ENCODE measurements at regions not wholly inside any gene's neighbourhood (a gene's known extent, or its start where the extent isn't known, plus 50 kb on each side); places are given as distances from the start of the nearest gene placed in this dataset.

- no peak for DNase-seq
Measured at GRCh38 chr3:46146548-46146947, 61.6 kb downstream of the CCR1 start.

GRCh38 chr3:46146021-46146420 is 62.1 kb downstream of the CCR1 start:
- no peak for DNase-seq

DNA sequence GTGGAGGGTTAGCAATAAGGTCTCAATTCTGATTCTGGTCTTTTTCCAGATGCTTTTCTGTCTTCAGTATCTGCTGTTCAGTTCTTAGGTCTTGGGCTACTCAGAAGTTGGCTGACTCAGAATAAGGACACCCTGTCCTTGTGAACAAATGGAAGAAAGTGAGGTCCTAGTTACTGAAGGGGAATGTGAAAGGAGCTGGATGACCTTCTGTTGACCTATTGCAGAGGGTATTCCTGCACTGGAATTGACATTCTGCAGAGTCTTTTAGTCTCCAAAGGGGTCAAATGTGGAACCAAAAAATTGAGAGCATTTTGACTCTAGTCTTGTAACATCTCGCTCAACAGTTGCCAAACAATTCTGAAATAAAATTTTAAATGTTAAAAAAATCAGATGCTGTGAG is 63.0 kb downstream of the CCR1 start:
- DNase-seq = peak; percentile 27

GRCh38 chr3:46143951-46144473 is 64.1 kb downstream of the CCR1 start:
- peak; percentile 75 for DNase-seq

GRCh38 chr3:46141813-46142212 is 66.3 kb downstream of the CCR1 start:
- peak; percentile 58 for DNase-seq

DNA sequence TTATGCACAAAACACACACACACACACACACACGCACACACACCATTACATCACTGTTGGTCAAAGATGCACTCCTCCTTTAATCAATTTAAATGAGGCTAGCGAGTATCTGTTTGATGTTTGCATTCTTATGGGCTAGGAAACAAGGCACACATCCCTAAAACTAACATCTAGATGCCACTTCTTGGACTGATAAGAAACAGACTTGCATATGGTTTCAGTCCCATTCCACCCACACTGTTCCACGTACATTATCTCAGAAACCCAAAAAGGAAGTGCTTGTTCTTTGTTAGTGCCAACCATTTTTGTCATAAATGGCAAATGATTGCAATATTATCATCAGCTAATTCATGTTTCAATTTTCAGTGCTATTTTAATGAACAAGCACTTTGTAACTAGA is 69.5 kb downstream of the CCR1 start:
- peak; percentile 43 for DNase-seq

DNA sequence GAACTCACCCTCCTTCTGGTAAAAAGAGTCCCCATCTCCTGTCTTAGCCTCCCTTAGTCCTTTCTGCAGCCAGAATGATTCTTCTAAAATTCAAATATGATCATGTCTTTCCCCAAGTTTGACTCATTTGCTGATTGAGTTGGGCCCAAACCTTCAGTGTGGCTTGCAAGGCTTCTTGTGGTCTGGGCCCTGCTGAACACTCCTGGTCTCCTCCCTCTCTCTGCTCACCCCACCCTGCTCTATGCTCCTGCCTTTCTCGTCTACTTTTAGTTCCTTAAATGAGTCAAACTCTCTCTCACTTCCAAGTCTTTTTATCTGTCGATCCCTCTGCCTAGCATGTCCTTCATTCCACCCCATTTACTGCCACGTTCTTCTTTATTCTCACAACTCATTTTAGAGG is 72.6 kb downstream of the CCR1 start:
- peak; percentile 74 for DNase-seq

- no peak for DNase-seq
Measured at GRCh38 chr3:46133285-46133684, 74.8 kb downstream of the CCR1 start.

- peak; percentile 57 for DNase-seq
Measured at GRCh38 chr3:46132565-46132964, 75.5 kb downstream of the CCR1 start.

GRCh38 chr3:46131884-46132450 is 76.1 kb downstream of the CCR1 start:
- DNase-seq = no peak

- DNase-seq = peak; percentile 81
Measured at GRCh38 chr3:46130631-46131310, 77.3 kb downstream of the CCR1 start.

DNA sequence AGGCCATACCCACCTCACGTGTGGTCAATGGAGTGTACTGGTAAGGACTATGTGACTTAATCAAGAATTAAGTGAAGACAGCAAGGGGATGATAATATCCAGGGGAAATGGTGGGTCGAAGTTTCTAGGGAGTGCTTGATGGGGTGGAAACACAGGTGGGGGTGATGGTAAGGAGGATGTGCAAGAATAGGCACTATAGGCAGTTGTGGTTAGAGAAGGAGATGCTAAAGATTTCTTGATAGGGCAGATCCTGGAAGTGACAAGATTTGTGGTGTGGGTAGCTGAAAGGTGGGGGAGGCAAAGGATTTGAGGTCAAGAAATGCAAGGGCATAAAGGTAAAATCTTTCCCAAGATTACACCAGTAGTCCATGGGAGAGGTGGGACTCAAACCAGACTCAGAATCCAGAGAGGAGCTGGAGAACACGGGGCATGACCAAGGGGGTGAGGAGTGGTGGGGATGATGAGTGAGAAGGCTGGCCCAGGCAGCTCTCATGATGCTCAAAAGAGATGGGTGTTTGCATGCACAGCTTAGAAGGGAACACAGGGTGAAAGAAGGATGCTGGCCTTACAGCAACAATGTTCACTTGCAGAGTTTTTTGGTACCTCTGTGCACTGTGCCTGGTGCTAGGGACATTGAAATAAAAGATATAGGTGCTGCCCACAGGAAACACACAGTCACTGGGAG is 78.4 kb downstream of the CCR1 start:
- DNase-seq = no peak

DNA sequence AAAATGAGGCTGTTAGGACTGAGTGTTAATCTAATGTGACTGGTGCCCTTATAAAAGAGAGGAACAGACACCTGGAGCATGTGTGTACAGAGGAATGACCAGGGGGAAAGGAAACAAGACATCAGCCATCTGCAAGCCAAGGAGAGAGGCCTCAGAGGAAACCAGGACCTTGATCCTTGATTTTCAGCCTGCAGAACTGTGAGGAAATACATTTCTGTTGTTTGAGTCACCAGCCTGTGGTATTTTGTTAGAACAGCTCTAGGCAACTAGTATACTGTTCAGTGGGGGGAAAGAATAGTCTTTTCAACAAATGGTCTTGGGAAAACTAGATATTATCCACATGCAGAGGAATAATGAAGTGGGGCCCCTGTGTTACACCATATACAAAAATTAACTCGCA is 80.6 kb downstream of the CCR1 start:
- peak; percentile 37 for DNase-seq

DNA sequence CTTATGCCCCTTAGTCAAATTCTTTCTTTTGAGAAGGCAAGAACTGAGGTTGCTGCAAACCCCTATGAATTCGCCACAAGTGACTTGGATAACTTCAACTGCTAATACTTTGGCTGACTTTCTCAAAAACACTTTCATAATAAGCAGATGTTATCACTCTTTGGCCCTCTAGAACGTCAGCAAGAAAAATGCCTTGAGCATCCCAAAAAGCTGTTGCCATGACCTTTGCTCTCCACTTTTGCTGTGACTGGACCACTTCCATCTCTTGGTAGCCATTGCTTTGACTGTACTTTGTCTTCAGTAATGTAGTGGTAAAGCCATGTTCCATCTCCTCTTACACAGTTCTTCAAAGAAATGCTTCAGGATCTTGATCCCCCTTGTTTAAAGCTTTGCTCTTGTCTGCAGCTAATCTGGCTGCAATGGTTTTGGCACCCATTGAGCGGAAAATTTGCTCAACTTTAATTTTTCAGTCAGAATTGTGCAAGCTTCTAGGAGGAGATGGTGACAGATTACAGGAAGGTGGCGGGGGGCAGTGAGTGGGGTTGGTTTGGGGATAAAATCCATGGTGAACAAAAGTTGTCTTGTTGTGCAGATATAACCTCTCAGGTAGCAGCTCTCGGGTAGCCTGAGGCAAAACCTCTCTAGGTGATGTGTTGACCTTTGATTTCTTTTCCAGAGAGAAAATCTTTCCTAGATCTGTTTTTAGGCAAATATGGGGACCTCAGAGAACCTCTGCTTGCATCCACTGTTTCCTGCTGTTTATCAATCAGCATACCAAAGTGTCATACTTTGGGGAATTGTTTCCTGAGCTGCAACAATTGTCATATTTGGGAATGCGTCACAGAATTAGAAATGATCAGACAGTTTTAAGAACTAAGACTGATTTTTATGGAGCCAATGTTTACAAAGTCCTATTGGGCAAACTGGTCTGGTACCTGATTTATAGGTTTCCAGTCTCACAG is 83.6 kb downstream of the CCR1 start:
- no peak for DNase-seq

- DNase-seq = no peak
Measured at GRCh38 chr3:46123646-46124045, 84.5 kb downstream of the CCR1 start.

DNA sequence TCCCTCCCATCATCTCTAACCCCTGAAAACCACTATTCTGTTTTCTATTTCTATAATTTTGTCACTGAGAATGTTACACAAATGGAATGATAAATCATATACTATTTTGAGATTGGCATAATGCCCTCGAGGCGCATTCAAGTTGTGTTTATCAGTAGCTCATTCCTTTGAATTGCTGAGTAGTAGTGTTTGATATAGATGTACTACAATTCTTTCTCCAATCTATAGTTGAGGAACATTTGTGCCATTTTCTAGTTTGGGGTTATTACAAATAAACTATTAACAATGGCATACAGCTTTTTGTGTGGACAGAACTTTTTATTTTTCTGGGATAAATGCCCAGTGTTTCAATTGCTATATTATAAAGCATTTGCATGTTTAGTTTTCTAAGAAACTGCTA is 86.0 kb downstream of the CCR1 start:
- DNase-seq = no peak

DNA sequence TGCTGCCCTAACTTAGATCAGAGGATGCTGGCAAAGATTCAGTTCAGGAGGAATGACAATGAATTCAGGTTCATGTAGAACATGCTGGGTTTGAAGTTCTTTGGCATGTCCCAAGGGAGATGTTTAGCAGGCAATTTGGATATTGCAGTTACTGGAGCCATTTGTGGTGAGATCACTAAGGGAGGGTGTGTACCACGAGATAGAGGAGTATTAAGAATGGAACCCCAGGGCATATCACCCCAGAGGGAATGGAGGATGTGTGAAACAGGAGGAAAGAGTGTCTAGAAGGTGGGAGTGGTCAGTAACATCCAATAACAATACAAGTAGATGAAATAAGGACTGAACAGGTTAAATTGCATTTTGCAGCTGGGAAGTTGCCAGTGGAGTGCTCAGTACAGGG is 87.1 kb downstream of the CCR1 start:
- DNase-seq = no peak

- DNase-seq = no peak
Measured at GRCh38 chr3:46119709-46120498, 88.2 kb downstream of the CCR1 start.

DNA sequence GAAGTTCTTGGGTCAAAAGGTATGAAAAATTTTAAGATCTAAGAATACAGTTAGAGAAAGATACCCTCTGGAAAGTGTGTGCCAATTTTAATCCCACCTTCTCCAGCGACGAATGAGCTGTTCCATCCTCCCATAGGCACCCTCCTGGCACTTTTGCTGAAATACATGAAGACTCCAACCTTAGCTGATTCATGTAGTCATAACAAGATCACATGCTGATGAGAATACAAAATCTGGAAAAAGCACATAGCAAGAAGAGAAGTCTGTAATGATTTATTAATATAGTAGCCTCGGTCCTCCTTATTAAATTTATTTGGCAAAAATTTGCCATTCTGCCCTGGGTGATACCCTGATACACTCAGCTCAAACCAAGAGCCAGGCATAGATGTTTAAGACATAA is 88.9 kb downstream of the CCR1 start:
- no peak for DNase-seq

GRCh38 chr3:46116996-46117395 is 89.7 kb upstream of the XCR1 start:
- DNase-seq = no peak

DNA sequence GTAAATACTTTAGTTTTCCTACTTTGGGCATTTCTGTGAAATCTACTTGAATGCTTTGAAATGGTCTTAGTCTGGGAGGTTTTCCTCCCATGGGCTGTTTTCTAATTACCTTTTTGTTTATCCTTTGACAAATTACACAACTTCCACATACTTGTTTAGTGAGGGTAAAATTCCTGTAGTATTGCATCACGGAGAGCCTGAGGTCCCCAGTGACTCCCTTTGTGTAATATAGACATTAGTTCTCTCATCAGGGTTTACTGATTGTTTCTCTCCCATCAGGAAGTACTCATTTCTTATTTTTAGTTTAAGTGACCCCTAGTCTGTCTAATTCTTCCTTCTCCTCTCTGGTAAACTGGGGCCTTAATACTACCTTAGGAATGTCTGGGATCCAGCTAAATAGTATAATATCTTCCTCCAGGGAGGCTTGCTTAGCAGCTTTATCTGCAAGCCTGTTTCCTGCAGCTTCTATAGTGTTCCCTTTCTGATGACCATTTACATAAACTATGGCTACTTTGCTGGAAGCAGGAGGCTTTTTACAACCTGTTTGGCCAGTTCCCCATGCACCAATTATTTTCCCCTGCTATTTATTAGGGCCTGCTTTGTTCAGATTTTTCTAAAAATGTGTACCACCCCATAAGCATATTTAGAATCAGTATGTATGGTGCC is 87.2 kb upstream of the XCR1 start:
- DNase-seq = peak; percentile 68

DNA sequence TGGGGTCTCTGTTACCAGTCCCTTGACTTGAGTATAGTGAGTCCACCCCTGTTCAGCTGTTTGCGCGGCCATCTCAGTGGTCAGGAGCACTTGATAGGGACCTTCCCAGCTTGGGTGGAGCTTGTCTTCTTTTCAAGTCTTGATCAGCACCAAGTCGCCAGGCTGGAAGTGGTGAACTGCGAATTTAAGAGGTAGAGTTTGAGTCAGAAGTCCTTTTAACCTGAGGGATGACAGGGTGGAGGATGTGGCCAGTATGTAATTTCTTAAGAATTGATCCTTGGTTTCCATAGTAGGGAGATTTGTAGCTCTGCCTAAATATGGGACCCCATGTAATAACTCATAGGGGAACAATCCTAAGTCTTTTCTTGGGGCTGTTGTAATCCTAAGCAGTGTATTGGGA is 86.3 kb upstream of the XCR1 start:
- DNase-seq = no peak
